HG02759 (cell line): ENCODE measurements at regions not wholly inside any gene's neighbourhood (a gene's known extent, or its start where the extent isn't known, plus 50 kb on each side); places are given as distances from the start of the nearest gene placed in this dataset.
"Not testable (repeated sequence)": the region's sequence is repeated elsewhere in the genome, so short reads cannot be mapped to it uniquely, and the experiment has no call there.

Experiments used
- ATAC-seq: cut with Tn5 transposase; IDR thresholded peaks from one replicate; pipeline ENCODE4 v1.9.1; 2021; ENCODE audit warnings: mild to moderate bottlenecking, moderate library complexity; ENCODE audit not compliant: unreplicated experiment

DNA sequence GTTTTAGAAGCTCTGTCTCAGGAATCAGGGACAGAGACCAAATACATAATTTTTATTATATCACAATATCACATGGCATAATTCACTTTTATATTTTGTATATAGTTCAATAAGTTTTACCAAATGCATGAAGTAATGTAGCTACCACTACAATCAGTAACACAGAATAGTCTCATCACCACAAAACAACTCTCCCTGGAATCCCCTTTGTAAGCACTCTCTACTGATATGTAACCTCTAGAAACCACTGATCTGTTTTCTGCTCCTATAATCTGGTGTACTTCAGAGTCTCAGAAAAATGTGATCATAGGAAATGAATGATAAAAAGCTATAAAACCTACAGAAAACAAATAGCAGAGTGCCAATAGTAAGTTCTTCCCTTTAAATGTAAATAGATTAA, 1465.9 kb downstream of the SPATA31A7 start:
- not testable (repeated sequence) for ATAC-seq

DNA sequence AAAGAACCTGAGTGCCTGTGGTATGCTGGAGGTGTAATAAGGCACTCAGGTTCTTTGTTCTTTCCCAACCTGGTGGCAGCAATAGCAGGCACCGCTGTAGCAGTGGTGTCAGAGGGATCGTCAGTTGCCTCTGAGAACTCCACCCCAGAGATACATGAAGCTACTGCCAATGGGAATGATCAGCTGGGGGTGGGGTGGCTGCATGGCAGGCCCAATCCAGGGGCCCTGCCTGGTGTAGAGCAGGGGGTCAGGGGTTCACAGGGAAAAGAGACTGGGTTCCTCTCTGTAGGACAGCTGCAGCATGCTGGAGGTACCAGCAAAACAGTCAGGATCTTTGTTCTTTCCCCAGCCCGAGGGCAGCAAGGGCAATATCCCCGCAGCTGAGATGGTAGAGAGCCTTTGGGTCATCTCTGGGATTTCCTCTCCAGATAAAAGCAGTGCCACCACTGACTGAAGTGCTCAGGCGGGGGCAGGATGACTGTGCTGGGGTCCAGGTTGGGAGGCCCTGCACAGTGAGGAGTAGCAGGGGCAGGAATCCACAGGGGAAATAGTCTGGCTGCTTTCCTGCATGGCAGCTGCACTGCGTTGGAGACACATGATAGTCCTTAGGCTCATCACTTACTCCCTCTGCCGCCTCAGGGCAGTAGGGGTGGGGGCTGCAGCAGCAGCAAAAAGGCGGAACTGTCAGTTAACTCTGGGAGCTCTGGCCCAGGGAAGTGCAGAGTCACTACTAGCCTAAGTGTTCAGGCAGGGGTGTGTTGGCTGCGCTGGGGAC, 1473.1 kb downstream of the SPATA31A7 start:
- ATAC-seq, result not testable (repeated sequence)

DNA sequence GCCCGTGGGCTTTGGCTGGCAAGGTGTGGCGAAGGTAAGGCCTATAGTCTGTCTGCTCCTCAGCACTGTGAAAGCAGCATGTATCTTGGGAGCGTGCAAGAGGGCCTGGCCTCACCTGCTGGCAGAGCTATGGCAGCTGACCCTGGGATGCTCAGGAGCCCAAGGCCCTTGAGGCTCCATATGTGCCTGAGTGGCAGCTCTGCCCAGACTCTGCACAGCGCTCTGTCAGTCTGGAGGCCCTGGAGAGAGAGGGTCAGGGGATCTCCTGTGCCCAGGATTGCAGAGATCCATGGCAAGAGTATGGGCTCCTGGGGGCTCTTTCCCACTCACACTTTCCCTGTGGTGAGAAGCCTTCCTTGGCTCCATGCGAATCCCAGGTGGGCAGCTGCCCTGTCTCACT, 1473.7 kb downstream of the SPATA31A7 start:
- not testable (repeated sequence) for ATAC-seq

DNA sequence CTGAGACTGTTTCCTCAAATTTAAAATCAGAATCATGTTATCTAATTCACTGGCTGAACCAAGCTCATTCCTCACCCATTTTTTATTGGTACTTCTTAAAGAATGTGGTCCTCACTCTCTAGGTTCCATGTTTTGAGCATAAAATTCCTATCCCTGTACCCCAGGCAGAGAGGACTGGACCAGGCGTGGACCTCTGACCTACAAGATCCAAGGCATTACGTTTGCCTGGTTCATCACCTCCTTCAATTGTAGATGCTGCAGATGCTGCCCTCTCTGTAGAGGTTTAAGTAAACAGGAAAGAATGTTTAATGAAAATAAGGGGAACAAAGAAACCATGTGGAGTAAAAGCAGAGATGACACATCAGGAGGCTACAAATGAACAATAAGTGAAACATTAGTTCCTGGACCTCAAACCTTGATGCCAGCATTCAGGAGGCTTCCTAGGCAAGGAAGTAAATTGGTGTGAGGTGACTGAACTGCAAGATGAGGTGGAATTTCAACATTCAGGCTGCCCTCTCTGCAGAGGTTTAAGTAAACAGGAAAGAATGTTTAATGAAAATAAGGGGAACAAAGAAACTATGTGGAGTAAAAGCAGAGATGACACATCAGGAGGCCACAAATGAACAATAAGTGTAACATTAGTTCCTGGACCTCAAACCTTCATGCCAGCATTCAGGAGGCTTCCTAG, 1477.4 kb downstream of the SPATA31A7 start:
- peak; percentile 55 for ATAC-seq

DNA sequence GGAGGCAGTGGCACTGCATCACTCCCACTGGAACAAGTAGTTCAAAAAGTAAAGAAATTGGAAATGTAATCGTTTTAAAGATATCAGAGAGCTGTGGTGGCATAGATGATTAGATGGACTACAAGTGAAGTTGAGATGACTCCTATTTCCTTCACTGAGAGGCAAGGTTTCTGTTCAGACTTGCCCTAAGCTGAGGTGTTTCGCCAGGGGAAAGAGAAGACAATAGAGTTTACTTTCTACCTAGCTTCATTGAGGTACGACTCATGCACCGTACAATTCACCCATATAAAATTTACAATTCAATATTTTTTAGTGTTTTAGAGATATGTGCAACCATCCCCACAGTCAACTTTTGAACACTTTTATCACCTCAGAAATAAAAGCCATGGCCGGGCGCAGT, 1487.2 kb downstream of the SPATA31A7 start:
- ATAC-seq, result not testable (repeated sequence)

DNA sequence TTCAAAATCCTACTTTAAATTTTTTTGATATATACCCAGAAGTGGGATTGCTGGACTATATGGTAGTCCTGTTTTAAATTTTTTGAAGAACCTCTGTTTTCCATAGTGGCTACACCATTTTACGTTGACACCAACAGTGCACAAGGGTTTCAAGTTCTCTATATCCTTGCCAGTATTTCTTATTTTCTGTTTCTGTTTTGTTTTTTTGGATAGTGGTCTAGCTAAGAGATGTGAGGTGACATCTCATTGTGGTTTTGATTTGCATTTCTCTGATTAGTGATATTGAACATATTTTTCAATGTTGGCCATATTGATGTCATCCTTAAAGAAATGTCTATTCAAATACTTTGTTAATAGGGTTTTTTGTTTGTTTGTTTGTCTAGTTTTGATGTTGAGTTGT, 1488.5 kb downstream of the SPATA31A7 start:
- not testable (repeated sequence) for ATAC-seq

DNA sequence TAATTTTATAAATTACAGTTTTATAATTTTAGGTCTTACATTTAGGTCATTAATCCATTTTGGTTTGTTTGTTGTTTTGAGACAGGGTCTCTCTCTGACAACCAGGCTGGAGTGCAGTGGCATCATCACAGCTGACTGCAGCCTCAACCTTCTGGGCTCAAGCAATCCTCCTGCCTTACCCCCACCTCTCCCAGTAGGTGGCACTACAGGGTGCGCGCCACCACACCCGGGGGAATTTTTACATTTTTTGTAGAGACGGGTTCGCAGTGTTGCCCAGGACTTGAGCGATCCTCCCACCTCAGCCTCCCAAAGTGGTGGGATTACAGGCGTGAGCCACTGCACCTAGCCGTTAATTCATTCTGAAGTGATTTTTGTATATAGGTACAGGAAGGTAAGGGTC, 1489.2 kb downstream of the SPATA31A7 start:
- ATAC-seq, result not testable (repeated sequence)

DNA sequence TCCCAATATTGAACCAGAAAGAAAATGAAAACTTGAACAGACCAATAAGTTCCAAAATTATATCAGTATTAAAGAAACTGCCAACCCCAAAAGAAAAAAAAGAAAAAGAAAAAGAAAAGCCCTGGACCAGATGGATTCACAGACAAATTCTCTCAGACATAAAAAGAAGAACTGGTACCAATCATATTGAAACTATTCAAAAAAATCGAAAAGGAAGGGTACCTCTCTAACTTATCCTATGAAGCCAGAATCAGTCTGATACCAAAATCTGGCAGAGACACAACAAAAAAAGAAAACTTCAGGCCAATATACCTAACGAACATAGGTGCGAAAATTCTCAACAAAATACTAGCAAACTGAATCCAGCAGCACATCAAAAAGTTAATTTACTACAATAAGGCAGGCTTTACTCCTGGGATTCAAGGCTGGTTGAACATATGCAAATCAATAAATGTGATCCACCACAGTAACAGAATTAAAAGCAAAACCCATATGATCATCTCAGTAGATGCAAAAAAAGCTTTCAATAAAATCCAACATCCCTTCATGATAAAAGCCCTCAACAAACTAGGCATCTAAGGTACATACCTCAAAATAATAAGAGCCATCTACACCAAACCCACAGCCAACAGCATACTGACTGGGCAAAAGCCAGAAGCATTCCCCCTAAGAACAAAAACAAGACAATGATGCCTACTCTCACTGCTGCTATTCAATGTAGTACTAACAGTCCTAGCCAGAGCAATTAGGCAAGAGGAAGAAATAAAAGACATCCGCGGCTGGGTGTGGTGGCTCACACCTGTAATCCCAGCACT, 1495.2 kb downstream of the SPATA31A7 start:
- ATAC-seq, result peak; percentile 83

DNA sequence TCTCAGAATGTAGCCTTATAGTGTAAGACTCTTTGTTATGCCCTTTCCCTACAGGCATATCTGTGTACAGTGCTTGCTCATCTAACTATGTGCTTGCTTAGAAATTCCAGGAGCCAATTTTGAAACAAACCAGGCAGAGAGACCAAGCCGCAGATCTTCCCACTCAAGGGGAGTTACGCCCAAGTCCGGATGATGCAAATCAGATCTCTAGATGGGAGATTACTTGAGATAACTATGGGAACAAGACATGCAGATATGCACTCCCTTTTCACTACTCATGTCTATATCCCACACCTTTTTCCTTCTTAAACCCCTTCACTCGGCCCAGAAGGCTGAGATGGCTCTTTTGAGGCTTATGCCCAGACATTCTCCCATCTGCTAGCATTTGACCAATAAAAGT, 1496.5 kb downstream of the SPATA31A7 start:
- not testable (repeated sequence) for ATAC-seq

DNA sequence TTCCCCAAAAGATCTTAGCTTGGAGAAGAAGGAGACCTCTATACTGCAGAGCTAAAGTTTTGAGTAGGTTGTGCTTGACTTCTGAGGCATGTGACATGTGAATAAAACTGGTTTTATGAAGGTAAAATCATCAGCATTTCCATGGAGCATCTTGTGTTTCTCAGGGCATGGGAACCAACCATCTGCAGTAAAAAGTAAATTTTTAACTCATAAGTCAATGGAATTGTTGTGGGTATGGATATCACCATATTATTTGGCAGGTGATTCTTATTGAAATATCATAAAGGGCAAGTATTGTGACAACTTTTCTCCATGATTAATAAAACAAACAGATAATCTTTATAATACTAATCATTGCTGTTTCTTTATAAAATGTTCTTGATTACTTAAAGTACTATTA, 1503.2 kb downstream of the SPATA31A7 start:
- not testable (repeated sequence) for ATAC-seq

DNA sequence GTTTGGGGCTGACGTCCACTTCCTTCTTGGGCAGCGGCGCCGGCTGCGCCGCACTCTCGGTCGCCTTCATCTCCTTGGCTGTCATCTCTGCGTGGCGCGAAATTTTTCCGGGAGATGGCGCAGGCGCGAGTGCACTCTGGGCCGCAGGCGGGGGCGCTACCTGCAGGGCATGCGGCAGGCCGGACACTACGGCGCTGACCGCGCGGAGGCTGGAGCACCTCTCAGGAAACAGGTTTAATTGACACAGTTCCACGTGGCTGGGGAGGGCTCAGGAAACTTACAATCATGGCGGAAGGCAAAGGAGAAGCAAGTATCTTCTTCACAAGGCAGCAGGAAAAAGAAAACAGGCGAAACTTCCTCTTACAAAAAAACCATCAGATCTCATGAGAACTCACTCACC, 1521.5 kb downstream of the SPATA31A7 start:
- not testable (repeated sequence) for ATAC-seq

DNA sequence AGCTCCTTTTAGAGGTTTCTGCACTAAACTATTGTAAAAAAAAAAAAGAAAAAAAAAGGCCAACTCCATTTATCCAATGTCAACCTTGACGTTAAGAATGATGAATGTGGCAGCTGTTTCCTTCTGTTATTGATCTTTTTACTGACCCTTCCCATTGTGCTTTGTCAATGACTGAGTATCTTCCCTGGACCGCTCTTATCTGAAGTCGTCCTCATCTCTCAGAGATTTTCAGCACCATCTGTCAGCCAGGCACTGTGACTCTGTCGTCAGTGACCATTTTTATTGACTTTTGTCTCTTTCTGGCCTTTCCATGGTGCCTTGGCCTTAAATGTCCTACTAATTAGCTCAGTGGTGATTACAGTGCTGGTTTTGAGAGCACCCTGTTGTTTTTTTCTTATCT, 1535.7 kb downstream of the SPATA31A7 start:
- not testable (repeated sequence) for ATAC-seq

DNA sequence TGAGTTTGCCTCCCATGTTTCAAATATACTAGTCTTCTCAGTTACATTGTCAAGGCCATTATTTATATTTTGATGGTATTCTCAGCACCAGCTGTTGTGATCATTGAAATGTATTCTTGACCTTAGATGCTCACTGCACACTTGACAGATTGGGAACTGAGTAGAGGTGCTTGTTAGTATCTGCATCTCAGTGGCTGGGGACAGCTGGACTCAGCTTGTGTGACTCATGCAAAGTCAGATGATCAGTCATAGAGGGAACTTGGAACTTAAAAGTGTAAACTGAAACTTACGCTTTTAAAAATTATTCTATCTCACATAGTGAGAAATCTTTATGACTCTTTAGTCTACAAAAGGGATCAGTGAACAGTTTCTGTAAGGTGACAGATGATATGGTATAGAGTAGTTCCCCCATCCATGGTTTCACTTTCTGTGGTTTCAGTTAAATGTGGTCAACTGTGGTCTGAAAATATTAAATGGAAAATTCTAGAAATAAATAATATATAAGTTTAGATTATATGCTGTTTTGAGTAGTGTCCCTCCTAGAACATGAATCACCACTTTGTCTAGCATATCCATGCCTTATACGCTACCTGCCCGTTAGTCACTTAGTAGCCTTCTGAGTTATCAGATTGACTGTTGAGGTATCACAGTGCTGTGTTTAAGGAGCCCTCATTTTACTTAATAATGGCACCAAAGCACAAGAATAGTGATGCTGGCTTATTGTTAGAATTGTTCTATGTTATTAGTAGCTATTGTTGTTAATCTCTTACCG, 1540.6 kb downstream of the SPATA31A7 start:
- peak; percentile 96 for ATAC-seq

DNA sequence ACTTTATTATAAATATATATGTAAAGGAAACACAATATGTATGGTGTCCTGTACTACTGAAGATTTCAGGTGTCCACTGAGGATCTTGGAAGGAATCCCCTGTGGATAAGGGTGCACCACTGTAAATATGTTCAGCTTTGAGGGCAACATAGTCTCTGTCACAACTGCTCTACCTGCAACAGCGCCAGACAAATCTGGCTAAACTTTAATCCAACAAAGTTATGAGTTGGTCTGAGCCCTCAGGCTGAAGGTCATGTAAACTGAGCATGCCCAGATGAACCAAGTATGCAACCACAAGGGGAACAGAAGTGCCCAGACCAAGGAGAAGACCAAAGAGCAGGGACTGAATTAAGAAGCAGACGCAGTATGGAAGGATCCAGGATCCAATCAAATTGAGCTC, 1541.2 kb downstream of the SPATA31A7 start:
- ATAC-seq, result peak; percentile 13

DNA sequence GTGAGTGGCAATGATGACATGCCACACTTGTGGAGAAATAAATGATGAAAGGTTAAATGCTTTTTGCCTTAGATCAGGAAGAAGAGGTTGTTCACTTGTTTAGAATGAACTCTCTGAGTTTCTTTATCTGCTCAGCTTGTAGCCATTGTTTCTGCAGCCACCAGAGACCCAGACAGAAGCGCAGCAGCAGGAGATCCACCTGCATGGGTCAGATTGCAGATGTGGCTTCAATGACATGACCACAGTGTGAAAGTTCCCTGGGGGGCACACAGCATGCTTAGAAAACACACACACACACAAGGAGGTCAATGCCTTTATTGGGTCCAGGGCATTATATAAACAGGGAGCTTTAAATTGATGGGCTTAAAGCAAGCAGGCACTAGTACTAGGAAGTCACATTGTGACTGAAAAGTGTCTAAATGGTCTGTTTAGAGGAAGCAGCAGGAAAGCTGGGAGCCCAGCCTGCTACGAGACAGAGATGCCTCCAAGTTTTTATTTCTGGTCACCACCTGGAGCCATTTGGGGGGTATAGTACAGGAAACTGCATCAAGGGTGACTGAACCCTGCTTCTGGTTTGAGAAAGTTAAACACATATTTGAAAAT, 1547.3 kb downstream of the SPATA31A7 start:
- not testable (repeated sequence) for ATAC-seq

DNA sequence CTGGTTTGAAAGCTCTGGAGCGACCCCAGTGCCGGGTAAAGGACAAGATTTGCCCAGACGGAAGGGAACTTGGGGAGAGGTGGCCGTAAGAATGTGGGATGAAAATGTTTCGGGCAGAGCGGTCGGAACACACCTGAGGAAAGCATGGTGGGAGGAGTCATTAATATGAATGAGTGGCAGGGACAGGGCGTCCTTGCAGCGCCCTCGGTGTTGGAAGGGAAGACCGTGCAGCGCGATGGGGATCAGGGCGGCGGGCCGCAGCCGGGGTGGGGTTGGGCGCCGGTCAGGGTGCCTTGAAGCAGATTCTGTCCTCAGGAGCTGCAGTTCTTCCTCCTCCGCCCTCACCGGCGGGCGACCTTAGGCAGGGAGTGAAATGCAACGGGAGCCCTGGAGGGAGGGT, 1548.1 kb downstream of the SPATA31A7 start:
- not testable (repeated sequence) for ATAC-seq

DNA sequence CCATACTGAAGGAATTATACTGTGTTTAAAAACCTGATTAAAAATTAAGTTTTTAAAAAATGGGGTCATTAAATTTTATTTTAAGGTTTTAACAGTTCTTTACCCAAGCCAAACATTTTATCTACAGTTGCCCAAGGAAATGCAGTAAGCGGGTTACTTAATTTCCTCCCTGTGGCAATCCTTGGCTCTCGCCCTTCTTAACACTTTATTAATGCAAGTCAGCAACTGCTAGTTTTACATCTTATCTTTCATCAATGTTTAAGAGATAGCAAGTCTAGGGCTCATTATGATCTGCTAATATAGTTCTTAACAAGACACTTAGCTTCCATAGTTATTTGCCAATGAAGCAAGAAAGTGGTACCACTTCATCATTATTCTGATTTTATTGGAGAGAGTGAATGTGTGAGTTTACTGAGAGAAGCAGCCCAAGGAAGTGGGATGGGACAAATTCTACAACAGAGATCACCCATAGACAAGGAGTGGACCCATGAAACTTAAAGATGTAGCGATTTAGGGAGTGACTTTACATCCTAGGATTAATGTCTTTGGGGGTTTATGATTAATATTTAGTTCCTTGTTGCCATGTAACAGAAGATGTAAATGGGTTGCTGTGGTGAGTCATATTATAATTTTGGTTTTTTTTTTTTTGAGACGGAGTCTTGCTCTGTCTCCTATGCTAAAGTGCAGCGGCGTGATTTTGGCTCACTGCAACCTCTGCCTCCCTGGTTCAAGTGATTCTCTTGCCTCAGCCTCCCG, 1556.1 kb downstream of the SPATA31A7 start:
- ATAC-seq, result not testable (repeated sequence)
